Stimulated activated CD8-positive, alpha-beta memory T cell treated with anti-CD3 and anti-CD28 coated beads, Interleukin-12 subunit alpha, Interleukin-12 subunit beta, amount 100 ng/mL, for 24 hours (primary cell): ENCODE measurements at regions not wholly inside any gene's neighbourhood (a gene's known extent, or its start where the extent isn't known, plus 50 kb on each side); places are given as distances from the start of the nearest gene placed in this dataset.
"Not testable (repeated sequence)": the region's sequence is repeated elsewhere in the genome, so short reads cannot be mapped to it uniquely, and the experiment has no call there.

ENCODE experiments used
- DNase-seq: peaks from one replicate; pipeline ENCODE4 v3.0.0-alpha.2; 2020; ENCODE audit errors: extremely low read depth

DNA sequence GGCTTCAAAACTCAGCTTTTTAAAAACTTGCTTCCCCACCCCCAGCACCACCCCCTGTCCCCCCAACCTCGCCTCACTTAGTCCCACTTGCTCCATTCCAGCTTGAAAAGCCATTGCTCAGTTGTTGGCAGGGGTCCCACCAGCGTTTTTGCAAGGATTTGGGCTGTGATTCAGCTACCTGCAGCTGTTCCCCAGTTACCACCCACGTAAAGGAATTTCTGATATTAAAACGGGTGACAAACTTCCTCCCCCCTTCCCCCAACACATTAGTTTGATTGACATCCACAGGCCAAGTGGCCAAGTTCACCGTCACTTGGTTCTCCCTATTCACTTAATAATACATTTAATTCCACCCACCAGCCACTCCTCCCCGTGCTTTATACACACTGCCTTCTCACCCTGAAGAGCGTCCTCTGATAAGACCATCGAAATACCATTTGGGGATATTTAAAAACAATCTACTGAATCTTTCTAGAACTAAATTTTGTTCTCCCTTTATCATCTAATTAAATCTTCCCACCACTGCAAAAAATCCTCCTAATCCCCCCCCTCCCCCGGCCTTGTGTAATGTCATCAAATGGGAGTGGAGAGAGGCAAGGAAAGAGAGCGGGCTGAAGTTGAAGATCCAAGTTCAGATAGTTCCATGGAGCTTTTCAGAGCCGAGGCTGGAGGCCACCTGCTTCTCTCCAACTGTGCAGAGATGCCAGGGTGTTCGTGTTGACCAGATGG, 55.1 kb downstream of the SOX9 start:
- DNase-seq = no peak

DNA sequence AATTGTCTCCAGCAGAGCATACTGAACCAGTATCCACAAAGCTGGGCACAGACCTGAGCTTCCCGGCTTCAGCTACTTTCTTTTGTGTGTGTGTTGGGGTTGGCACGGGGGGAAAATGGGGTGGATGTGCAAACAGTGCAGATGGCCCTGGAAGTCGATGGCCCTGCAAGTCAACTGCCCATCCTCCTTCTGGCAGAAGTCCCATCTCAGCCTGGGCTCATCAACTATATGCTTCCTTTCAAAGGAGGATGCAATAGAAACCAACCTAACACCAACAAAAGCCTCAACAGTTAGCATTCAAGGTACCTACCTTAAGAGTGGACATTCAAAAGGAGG, 55.7 kb downstream of the SOX9 start:
- no peak for DNase-seq

- no peak for DNase-seq
These were observed 56.3 kb downstream of the SOX9 start for GRCh38 chr17:72176951-72177660.

- no peak for DNase-seq
These were observed 56.9 kb downstream of the SOX9 start for GRCh38 chr17:72177738-72178137.

DNA sequence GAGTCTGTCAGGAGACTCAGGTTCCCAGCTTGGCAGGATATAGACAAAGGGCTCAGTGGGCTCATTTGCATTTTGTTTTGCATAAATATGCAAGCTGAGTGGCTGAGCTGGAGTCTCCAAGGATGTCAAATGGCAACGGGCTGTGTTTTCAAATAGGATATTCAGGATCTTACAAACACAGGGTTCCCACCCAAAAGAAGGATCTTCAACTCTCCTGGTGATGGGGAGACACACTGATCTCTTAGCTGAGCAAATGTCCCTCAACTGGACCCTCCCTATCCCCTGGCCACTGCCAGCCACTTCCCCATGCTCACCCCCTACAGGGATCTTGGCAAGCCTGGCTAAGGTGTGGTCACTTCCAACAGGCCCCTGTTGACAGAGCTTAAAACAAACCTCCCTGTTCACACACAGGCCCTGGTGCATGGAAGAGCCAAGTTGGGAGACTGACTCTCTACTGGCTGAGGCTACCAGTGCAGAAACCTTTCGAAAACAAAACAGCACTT, 61.6 kb downstream of the SOX9 start:
- DNase-seq = no peak

DNA sequence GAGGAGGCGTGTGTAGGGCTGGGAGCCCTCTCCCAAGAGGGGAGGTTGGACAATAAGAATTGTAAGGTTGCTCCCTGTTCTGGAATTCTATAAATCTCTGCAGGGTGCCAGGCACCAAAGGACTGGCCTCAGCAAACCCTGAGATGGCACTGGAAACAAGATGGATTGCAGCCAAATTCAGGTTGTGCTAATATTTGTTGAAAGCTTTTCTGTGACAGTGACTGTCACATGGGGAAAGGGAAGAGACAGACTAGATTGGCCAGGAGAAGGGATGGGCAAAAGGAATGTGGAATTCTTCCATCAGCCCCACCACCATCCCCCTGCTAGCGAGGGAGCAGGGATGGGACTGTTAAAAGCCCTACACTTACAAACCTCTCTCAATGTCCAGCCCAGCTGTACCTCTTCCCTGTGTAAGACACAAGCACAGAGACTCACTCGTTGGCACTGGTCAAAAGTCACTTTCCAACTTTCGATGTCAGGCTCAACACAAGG, 62.4 kb downstream of the SOX9 start:
- DNase-seq = no peak

GRCh38 chr17:72184805-72185204, 64.0 kb downstream of the SOX9 start:
- DNase-seq = no peak

GRCh38 chr17:72185564-72185963, 64.7 kb downstream of the SOX9 start:
- DNase-seq = no peak

- no peak for DNase-seq
These were observed 66.7 kb downstream of the SOX9 start for GRCh38 chr17:72187556-72187955.

- no peak for DNase-seq
These were observed 68.0 kb downstream of the SOX9 start for GRCh38 chr17:72188801-72189200.

DNA sequence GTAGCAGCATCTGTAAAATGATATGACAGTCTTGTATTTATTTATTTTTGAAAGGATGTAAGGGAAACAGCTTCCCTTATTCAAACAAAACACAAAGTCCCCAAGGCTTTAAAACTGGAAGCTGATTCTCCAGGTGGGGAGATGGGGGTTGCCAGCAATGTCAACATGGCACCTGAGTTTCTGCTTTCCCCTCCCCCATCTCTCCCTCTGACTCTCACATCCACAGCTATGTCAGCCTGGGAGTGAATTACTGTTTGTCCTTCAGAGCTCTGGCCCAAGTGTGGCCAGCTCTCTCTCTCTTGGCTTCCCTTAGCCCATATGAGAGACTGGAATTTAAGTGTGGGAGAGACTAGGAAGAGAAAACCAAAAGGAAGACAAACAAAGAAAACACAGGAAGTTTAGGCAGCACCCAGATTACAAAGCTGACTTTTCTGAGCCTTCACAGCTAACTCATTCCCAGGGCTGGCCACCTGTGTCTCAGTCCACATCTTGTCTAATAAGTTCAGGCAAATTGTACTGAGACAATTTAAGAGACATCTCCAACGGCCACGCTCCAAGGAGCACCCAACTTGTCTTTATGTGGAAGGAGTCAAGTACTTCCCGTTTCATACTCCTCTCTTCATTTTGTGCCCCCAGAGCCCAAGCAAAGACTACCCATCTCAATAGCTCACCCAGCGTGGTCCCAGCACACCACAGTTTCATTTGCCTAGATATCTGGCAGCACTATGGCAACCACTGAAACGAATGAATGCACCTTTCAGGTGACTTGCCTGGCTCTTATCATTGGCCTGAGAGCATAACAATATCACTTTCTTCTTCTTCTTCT, 69.2 kb downstream of the SOX9 start:
- DNase-seq = no peak

GRCh38 chr17:72191356-72191755, 70.5 kb downstream of the SOX9 start:
- no peak for DNase-seq

DNA sequence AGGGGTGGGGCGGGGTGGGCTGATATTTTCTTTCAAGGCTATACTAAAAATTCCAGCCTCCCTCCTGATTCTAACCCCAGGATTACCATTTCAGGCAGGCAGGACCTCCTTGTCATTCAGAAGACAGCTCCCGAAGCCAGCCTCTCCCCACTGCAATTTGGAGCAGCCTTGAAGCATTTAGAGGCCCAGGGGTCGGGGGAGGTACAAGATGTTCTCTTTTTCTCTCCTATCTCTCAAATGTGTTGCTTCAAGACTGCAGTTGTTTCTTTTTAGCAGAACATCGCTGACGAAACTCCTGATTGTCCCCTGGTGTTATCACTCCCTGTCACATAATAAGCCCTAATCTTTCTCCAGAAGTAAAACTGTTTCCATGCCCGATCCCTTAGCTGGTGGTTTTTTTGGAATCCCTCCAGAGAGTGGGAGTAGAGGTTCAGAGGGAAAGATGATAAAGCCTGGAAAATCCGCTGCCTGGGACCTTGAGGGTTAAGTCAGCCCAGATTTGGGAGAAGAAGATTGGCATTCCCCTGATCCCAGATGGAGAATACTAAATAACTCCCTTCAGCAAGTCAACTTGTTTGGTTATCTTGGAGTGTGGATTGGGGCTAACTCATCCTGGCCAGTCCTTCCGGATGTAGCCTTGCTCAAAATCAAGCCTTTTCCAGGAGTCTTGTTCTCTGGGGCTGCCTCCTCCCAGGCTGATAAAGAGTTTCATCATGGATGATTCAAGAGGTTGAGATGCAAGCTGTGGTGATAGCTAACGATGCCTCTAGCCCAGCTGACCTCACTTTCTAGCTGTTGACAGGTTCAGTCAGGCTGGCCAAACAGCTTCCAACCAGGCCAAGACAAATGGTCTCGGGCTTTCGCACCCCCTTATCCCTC, 71.3 kb downstream of the SOX9 start:
- DNase-seq = no peak

GRCh38 chr17:72192800-72193192, 72.0 kb downstream of the SOX9 start:
- no peak for DNase-seq

- no peak for DNase-seq
These were observed 72.7 kb downstream of the SOX9 start for GRCh38 chr17:72193391-72194106.

GRCh38 chr17:72194107-72194440, 73.3 kb downstream of the SOX9 start:
- DNase-seq = not testable (repeated sequence)

DNA sequence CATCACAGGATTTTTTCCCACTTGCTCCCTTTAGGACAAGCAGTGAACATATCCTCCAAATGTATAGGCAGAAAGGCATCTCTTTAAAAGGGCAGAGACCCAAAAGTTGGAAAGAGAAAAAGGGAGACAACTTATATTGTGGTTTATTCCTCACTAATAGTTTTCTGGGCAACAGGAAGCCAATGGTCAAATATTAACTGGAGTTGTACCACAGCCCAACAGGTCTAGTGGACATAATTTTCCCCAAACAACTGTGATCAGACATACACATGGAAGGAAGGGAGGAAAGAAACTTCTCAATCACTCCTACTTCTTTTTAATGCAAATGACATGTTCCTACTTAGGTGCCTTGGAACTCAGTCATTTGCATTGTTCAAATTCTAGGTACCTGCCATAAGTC, 78.4 kb downstream of the SOX9 start:
- no peak for DNase-seq

DNA sequence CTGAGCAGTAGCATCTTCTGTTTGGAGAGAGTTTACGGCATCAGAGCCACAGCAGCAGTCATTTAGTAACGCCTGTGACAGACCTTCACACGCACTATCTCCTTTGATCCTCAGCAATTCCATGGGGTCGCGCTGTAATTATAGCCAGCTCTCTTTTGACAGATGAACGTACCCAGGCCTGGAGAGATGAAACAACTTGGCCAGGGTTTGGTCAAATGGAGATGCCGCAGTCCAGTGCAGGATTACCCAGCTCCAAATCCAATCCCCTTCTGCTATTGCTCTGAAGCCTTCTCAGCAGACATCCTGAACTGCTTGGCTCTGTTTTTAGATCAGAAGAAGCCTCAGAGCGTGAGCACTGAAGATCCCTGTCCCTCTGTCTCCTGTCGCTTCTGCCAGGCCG, 83.9 kb downstream of the SOX9 start:
- no peak for DNase-seq

DNA sequence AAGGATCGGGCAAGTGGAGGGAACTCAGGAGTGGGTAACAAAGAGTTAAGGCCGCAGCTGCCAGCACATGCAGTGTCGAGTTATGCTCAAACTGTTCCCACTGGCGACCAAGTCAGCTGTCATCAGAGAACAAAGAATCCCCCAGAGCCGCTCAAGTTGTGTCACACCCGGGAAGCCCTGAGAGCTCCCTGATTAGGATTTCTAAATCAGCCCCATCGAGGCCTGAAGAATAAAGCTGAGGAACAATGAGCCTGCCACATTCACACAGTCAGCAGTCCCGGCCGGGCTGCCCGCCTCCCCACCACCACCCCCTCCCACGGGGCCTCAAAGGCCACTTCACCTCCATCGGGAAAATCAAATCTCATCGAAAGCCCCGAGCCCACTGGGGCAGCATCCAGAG, 84.5 kb downstream of the SOX9 start:
- DNase-seq = no peak

DNA sequence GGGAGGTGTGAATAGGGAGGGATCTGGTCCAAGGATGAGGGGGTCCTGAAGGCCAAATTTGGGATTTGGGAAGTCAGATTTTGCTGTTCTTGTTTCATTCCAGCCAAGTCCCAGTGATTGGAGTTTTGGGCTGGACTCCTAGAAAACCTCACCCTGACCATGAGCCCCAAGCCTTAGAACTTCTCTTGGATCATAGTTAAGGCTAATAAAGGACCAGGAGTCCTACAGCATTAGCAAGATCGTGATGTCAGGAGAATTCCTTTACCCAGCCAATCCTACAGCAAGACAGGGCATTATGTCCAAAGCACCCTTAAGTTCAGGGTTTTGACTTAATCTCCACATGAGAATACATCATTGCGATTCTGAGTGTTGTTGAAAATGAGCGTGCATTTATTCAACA, 85.0 kb downstream of the SOX9 start:
- no peak for DNase-seq

GRCh38 chr17:72206376-72206775, 85.6 kb downstream of the SOX9 start:
- no peak for DNase-seq
